ENCODE measurements at regions not wholly inside any gene's neighbourhood (a gene's known extent, or its start where the extent isn't known, plus 50 kb on each side); places are given as distances from the start of the nearest gene placed in this dataset.

GRCh38 chr12:93134175-93134890 lies 205.2 kb upstream of the EEA1 start:
- no peak for DNase-seq (ENCODE audit: low read depth in 3 of 3)

GRCh38 chr12:93134893-93135285 lies 205.8 kb upstream of the EEA1 start:
- no peak for DNase-seq (ENCODE audit: low read depth in 3 of 3)

DNA sequence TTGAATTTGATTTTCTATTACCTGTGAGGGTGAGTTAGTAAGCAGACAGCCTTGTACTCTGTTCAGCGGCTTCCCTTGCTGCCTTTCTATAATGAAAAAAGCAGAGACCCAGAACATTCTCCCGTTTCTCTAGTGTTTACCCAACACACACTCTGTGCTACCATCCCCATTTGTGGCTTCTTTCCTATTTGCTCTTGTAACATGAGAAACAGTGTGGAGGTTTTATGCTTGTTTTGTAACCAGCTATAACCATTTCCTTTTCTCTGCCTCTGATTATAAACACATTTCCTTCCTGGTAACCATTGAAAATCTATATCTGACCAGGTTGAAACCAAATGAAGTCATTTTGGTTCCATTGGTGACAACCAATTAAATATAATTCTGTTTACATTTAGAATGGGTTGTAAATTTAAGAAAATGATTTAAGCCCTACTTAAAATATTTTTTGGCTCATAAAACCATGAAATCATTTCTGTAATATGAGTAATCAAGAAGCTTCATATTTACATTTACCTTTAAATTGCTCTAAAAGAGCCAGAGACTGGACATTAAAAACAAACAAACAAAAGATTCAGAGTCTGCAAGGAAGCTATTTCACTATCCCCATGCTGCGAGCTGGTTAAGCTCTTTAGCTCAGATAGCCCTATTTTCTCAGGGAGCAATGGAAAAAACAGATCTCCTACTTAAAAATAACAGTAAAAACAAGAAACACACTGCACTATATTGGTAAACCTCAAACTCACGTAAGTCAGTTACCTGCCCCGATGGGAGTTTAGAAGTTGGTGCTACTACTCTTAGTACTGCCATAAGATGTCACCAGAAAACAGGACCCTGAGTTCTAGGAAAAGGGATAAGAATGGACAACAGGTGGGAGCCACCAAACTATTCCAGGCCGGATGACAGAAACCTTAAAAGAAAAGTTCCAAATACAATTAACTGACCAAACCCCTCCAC lies 206.5 kb upstream of the EEA1 start:
- no peak for DNase-seq (ENCODE audit: low read depth in 3 of 3)

DNA sequence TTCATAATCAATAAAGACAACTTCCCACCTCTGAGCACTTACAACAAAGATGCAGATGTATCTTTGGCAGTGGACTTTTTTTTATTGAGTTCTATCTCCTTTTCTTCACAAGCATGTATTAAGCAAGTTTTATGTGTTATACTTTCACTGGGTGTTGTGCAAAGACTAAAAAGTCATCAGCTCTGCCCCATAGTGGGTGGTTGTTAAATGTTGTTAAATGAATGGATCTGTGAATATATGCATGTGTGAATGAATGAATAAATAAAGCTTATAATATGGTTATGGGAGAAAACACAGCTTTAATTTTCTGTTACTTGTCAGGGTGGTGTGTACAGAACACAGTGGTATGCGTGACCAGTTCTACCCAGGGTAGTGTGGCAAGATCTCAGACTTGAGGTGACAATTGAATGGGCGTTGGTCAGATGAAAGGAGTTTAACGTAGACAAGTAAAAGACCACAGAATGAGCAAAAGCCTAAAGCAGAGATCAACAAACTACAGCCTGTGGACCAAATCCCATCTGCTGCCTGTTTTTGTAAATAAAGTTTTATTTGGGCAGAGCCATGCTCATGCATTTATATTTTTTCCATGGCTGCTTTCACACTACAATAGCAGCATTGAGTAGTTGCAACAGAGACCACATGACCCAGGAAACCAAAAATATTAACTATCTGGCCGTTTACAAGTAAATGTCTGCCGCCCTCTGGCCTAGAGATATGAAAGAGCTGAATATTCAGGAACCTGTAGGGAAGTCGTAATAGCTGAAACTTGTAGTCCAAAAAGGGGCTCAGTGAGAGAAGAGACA lies 207.4 kb upstream of the EEA1 start:
- no peak for DNase-seq (ENCODE audit: low read depth in 3 of 3)

GRCh38 chr12:93137656-93138612 lies 208.8 kb upstream of the EEA1 start:
- DNase-seq (ENCODE audit: low read depth in 3 of 3): no peak

GRCh38 chr12:93139028-93139665 lies 210.1 kb upstream of the EEA1 start:
- DNase-seq (ENCODE audit: low read depth in 3 of 3): no peak

GRCh38 chr12:93140325-93140724 lies 211.2 kb upstream of the EEA1 start:
- DNase-seq (ENCODE audit: low read depth in 3 of 3): no peak

DNA sequence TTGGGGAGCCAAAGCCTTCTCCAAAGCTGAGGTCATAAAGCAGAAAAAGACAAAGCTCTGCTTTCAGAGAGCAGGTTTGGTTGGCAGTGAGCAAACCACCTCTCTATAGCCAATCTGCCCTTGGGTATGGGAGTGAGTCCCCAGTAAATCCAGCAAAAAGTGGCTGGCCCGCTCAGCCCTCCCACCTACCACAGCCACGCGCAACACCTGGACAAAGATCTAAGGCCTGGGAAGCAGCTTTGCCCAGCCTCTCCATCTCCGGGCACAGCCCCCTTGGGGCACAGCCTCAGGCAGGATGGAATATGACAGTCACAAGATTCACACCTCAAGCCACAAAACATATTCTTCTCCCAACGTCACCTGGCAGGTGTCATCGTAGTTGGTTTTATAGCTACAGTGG lies 211.7 kb upstream of the EEA1 start:
- no peak for DNase-seq (ENCODE audit: low read depth in 3 of 3)

- no peak for DNase-seq (ENCODE audit: low read depth in 3 of 3)
Observed at GRCh38 chr12:93142881-93143280, 213.8 kb upstream of the EEA1 start.

- DNase-seq (ENCODE audit: low read depth in 3 of 3): no peak
Observed at GRCh38 chr12:93144109-93144508, 215.0 kb upstream of the EEA1 start.

- no peak for DNase-seq (ENCODE audit: low read depth in 3 of 3)
Observed at GRCh38 chr12:93145086-93145485, 216.0 kb upstream of the EEA1 start.

DNA sequence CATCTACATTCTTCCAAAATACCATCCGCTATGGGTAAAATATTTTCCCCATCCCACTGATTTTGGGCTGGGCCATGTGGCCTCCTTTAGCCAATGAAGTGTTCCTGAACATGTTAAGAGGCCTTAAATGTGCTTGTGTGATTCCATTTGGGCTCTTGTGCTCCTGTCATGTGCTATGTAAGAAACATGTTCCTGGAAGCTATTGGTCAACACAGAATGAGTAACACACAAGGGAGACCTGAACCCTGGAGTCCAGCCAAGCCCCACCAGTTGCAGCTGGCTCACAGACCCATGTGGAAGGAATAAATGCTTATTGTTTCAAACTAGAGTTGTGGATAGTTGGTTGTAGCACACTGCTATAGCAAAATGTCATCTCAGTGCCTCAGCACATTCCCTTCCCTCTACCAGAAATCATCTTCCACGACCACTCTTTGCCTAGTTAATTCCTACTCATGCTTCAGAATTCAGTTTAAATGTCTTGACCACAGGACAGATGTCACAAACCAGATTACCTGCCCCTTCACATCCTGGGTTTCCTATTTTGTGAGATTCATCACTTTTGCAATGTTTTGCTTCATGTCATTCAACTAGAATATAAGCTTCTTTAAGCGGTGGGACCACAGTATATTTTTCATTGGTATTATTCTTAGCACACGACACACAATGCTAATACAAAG lies 217.3 kb upstream of the EEA1 start:
- no peak for DNase-seq (ENCODE audit: low read depth in 3 of 3)

GRCh38 chr12:93146970-93147369 lies 217.9 kb upstream of the EEA1 start:
- no peak for DNase-seq (ENCODE audit: low read depth in 3 of 3)

GRCh38 chr12:93148412-93148811 lies 219.3 kb upstream of the EEA1 start:
- no peak for DNase-seq (ENCODE audit: low read depth in 3 of 3)

- DNase-seq (ENCODE audit: low read depth in 3 of 3): no peak
Observed at GRCh38 chr12:93149229-93149628, 220.1 kb upstream of the EEA1 start.

DNA sequence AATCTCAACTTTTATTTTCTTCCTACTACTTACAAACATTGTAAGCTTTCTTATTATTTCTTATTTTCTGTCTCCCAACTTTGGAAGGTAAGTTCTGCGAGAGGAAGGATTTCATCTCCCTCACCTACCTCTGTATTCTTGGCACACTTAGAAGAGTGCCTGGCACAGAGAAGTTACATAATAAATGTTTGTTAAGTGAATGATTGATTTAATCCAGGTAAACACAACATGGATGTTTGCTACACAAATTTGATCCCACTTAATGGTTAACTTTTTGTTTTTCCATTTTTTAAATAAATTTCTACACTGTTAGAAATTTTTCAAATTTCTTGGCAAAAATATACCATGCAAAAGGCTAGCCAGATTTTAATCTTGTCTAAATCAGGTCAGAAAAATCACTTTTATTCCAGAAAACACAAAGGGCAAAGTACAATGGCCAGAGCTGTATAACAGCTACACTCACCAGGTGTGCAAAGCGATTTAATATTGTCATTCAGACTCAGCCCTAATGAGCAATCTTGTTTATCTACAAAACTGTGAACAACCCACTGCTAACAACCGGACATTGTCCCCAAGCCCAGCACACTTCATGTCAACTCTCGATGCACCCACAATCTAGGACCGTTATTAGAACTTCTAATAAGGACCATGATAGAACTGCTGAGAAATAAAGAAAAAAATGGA lies 222.1 kb upstream of the EEA1 start:
- no peak for DNase-seq (ENCODE audit: low read depth in 3 of 3)

DNA sequence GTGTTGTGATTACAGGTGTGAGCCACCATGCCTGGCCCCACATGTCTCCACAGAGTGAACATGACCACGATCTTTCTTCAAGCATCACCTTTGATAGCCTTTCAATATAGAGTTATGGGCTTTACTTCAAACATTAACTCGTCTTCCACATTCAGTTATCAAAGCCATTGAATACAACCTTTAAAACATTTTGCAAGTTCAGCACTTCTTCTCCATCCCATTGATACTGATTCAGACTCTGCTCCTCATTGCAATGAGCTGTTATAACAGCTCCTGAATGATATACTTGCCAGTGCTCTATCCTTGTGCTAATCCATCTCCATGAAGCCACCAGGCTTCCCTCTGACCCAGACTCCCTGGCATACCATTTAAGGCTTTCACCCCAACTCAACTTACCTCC lies 223.5 kb upstream of the EEA1 start:
- no peak for DNase-seq (ENCODE audit: low read depth in 3 of 3)

DNA sequence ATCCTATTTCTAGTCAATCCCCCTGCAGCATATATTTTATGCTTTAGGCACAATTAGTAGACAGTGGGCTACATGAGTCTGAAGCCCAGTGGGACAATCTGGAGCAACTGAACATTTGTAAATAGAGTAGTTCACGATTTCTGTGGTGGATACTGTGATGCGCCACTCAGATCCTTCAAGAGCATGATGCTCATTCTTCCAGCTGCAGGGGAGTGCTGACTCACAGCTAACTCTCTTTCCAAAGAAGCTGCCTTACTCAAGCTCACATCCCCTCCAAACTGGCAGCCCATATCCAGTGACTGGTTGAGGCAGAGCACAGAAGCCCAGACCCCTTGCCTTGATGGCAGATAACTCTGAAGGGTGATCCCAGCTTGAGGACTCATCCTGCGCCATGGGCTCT lies 224.2 kb upstream of the EEA1 start:
- no peak for DNase-seq (ENCODE audit: low read depth in 3 of 3)

GRCh38 chr12:93154096-93154728 lies 223.5 kb upstream of the NUDT4 start:
- DNase-seq (ENCODE audit: low read depth in 3 of 3): no peak

Measured in stimulated activated CD4-positive, alpha-beta T cell treated with anti-CD3 and anti-CD28 coated beads, TNF-alpha, amount 100 ng/mL, for 24 hours (primary cell).